ENCODE measurements at regions not wholly inside any gene's neighbourhood (a gene's known extent, or its start where the extent isn't known, plus 50 kb on each side); places are given as distances from the start of the nearest gene placed in this dataset.

- Histone ChIP-seq H3K79me2 (ENCODE audit: insufficient read depth, low read length) (no peaks in the 10 kb centered on the region), H2AFZ (ENCODE audit: low read depth, low read length, severe bottlenecking) (no peak overlapping the region), H4K20me1 (ENCODE audit: low read depth, low read length) (no peaks in the 10 kb centered on the region), H3K4me2 (ENCODE audit: low read depth, low read length, poor library complexity, severe bottlenecking) (no peak overlapping the region), H3K27ac (ENCODE audit: low read depth, low read length) (no peak overlapping the region), H3K36me3 (ENCODE audit: low read length) (no peaks in the 10 kb centered on the region), H3K27me3 (ENCODE audit: low read length) (no peaks in the 10 kb centered on the region), H3K9ac (ENCODE audit: low read length) (no peak overlapping the region), H3K9me2 (replicated peaks; ENCODE audit: insufficient read depth, low read length) (no peaks in the 10 kb centered on the region), H3F3A (ENCODE audit: insufficient read depth) (no peaks in the 10 kb centered on the region), H3K9me3 (ENCODE audit: insufficient read depth, low read length) (no peaks in the 10 kb centered on the region), H3K4me3 (ENCODE audit: insufficient read depth, low read length, poor library complexity, severe bottlenecking) (no peak overlapping the region)
- no peak for TF ChIP-seq CTCF (IDR thresholded peaks at IDR 0.05; ENCODE audit: insufficient read depth, low read length, poor library complexity, severe bottlenecking)
- TF ChIP-seq EZH2phosphoT487 (conservative IDR thresholded peaks at IDR 0.05; ENCODE audit: low read length), result no peak
These were observed 116.9 kb upstream of the SNX19 start for GRCh38 chr11:131033151-131033651.

GRCh38 chr11:131036514-131036913 lies 120.2 kb upstream of the SNX19 start:
- Histone ChIP-seq H3K27ac (ENCODE audit: low read depth, low read length) (no peak overlapping the region), H3K9ac (ENCODE audit: low read length) (no peak overlapping the region), H3K79me2 (ENCODE audit: insufficient read depth, low read length) (no peaks in the 10 kb centered on the region), H4K20me1 (ENCODE audit: low read depth, low read length) (no peaks in the 10 kb centered on the region), H3K36me3 (ENCODE audit: low read length) (no peaks in the 10 kb centered on the region), H3K9me2 (replicated peaks; ENCODE audit: insufficient read depth, low read length) (no peaks in the 10 kb centered on the region), H3K4me2 (ENCODE audit: low read depth, low read length, poor library complexity, severe bottlenecking) (no peak overlapping the region), H3K9me3 (ENCODE audit: insufficient read depth, low read length) (no peaks in the 10 kb centered on the region), H3F3A (ENCODE audit: insufficient read depth) (no peaks in the 10 kb centered on the region), H2AFZ (ENCODE audit: low read depth, low read length, severe bottlenecking) (no peak overlapping the region), H3K4me3 (ENCODE audit: insufficient read depth, low read length, poor library complexity, severe bottlenecking) (no peak overlapping the region), H3K27me3 (ENCODE audit: low read length) (no peaks in the 10 kb centered on the region)
- TF ChIP-seq EZH2phosphoT487 (conservative IDR thresholded peaks at IDR 0.05; ENCODE audit: low read length) (no peak), CTCF (IDR thresholded peaks at IDR 0.05; ENCODE audit: insufficient read depth, low read length, poor library complexity, severe bottlenecking) (no peak)

- no peak for TF ChIP-seq CTCF (IDR thresholded peaks at IDR 0.05; ENCODE audit: insufficient read depth, low read length, poor library complexity, severe bottlenecking)
- TF ChIP-seq EZH2phosphoT487 (conservative IDR thresholded peaks at IDR 0.05; ENCODE audit: low read length), result no peak
- H3K27me3 ChIP-seq (ENCODE audit: low read length), result no peaks in the 10 kb centered on the region
- no peaks in the 10 kb centered on the region for H3K9me2 ChIP-seq (replicated peaks; ENCODE audit: insufficient read depth, low read length)
- H3K4me3 ChIP-seq (ENCODE audit: insufficient read depth, low read length, poor library complexity, severe bottlenecking), result no peak overlapping the region
- no peak overlapping the region for H3K4me2 ChIP-seq (ENCODE audit: low read depth, low read length, poor library complexity, severe bottlenecking)
- no peaks in the 10 kb centered on the region for H3F3A ChIP-seq (ENCODE audit: insufficient read depth)
- H4K20me1 ChIP-seq (ENCODE audit: low read depth, low read length), result no peaks in the 10 kb centered on the region
- no peak overlapping the region for H2AFZ ChIP-seq (ENCODE audit: low read depth, low read length, severe bottlenecking)
- no peak overlapping the region for H3K27ac ChIP-seq (ENCODE audit: low read depth, low read length)
- no peaks in the 10 kb centered on the region for H3K9me3 ChIP-seq (ENCODE audit: insufficient read depth, low read length)
- no peaks in the 10 kb centered on the region for H3K79me2 ChIP-seq (ENCODE audit: insufficient read depth, low read length)
- H3K36me3 ChIP-seq (ENCODE audit: low read length), result no peaks in the 10 kb centered on the region
- no peak overlapping the region for H3K9ac ChIP-seq (ENCODE audit: low read length)
These were observed 121.6 kb upstream of the SNX19 start for GRCh38 chr11:131037873-131038272.

Measured in SU-DHL-6 (cell line).